D721Med (cell line): ENCODE measurements at regions not wholly inside any gene's neighbourhood (a gene's known extent, or its start where the extent isn't known, plus 50 kb on each side); places are given as distances from the start of the nearest gene placed in this dataset.
A peak's percentile ranks its signal among the peaks of the same experiment; 100 is the strongest.

Experiments
- DNase-seq: peaks from one replicate; pipeline ENCODE4 v3.0.0; 2011; ENCODE audit warnings: low spot score; ENCODE audit not compliant: insufficient read length
- FAIRE-seq: peaks from 2 replicates; lab custom pipeline; 2011; peaks lifted over from hg19 to GRCh38; lab: Jason Lieb, UNC
- TF ChIP-seq, protein P1 (sequence below): IDR thresholded peaks from 2 replicates; pipeline ENCODE4 v1.5.1; 2012; ENCODE audit warnings: mild to moderate bottlenecking, control low read depth; ENCODE audit not compliant: insufficient read depth; ENCODE audit errors: missing control alignments

DNA sequence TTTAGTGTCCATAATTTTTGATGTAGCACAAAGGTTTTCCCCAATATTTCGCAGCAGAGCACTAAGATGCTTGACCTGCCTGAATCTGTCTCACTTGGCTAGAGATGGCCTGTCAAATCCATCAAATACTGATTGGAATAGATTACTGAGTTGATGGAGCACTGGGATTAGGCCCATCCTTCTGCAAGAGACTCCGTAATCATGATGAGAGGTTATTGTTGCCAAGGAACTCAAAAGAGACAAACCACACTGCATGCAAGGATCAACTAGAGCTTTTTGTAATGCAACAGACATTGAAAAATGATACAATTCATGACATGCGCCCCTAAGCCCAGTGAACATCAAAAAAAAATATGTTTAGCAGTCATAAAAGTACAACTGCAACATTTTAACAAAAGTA lies 585.3 kb upstream of the GRAMD2B start:
- DNase-seq (no peak), FAIRE-seq (no peak)
- TF ChIP-seq, protein P1, sequence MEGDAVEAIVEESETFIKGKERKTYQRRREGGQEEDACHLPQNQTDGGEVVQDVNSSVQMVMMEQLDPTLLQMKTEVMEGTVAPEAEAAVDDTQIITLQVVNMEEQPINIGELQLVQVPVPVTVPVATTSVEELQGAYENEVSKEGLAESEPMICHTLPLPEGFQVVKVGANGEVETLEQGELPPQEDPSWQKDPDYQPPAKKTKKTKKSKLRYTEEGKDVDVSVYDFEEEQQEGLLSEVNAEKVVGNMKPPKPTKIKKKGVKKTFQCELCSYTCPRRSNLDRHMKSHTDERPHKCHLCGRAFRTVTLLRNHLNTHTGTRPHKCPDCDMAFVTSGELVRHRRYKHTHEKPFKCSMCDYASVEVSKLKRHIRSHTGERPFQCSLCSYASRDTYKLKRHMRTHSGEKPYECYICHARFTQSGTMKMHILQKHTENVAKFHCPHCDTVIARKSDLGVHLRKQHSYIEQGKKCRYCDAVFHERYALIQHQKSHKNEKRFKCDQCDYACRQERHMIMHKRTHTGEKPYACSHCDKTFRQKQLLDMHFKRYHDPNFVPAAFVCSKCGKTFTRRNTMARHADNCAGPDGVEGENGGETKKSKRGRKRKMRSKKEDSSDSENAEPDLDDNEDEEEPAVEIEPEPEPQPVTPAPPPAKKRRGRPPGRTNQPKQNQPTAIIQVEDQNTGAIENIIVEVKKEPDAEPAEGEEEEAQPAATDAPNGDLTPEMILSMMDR, result no peak

GRCh38 chr5:125847561-125847960 lies 575.6 kb upstream of the GRAMD2B start:
- no peak for FAIRE-seq
- no peak for DNase-seq
- TF ChIP-seq, protein P1, result no peak

DNA sequence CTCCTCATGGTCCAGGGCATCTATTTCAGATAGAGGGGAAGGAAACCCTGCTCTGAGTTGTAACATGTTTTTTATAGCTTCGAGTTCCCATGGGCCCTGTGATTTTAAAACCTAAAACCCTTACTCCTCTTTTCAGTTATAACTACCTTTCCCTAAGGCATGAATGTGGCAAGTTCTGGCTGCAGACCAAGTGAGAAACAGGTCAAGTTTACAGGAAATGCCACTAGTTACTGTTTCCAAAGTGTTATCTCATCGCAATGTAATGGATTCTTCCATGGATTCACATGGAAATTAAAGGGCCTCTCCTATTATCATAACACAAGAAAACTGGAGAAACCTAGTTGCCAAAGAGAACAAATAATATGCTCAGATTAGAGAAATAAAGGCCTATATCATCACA lies 574.5 kb upstream of the GRAMD2B start:
- TF ChIP-seq, protein P1, result no peak
- DNase-seq, result no peak
- no peak for FAIRE-seq

GRCh38 chr5:125856949-125857348 lies 566.3 kb upstream of the GRAMD2B start:
- DNase-seq, result no peak
- no peak for FAIRE-seq
- TF ChIP-seq, protein P1, result no peak

DNA sequence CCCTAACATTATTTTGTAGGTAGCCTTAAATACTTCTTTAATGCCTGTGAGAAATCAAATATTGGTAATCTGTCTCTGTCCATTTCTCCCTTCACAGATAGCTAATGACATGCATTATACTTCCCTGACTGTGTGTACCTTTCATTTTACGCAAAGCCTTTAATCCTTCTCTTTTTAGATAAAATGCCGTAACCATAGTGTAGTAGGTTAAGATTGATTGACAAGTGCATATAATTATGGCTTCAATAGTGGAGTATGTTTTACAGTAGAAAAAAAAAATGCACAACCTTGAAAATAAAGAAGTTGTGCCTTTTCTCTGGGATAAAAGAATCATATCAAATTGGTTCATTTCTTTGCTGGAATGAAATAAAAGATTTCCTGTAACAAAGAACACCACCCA lies 559.6 kb upstream of the GRAMD2B start:
- FAIRE-seq (no peak), DNase-seq (no peak)
- TF ChIP-seq, protein P1, result no peak

- FAIRE-seq (peak; percentile 88), DNase-seq (no peak)
- TF ChIP-seq, protein P1, result no peak
These were observed 557.9 kb upstream of the GRAMD2B start for GRCh38 chr5:125865166-125865815.

GRCh38 chr5:125868036-125868435 lies 555.2 kb upstream of the GRAMD2B start:
- FAIRE-seq (no peak), DNase-seq (no peak)
- TF ChIP-seq, protein P1, result no peak
